GM18519 (cell line): ENCODE measurements at regions not wholly inside any gene's neighbourhood (a gene's known extent, or its start where the extent isn't known, plus 50 kb on each side); places are given as distances from the start of the nearest gene placed in this dataset.
"Not testable (repeated sequence)": the region's sequence is repeated elsewhere in the genome, so short reads cannot be mapped to it uniquely, and the experiment has no call there.

Experiments
- ATAC-seq: cut with Tn5 transposase; IDR thresholded peaks from one replicate; pipeline ENCODE4 v1.9.1; 2021; ENCODE audit warnings: mild to moderate bottlenecking, moderate library complexity; ENCODE audit not compliant: unreplicated experiment, low FRiP score

- no peak for ATAC-seq
These were observed 53.0 kb upstream of the DAPP1 start for GRCh38 chr4:99763635-99764101.

- ATAC-seq: no peak
These were observed 53.9 kb upstream of the DAPP1 start for GRCh38 chr4:99762728-99763127.

GRCh38 chr4:99759988-99760387 lies 56.6 kb upstream of the DAPP1 start:
- ATAC-seq: no peak

- no peak for ATAC-seq
These were observed 57.2 kb upstream of the DAPP1 start for GRCh38 chr4:99759346-99759984.

DNA sequence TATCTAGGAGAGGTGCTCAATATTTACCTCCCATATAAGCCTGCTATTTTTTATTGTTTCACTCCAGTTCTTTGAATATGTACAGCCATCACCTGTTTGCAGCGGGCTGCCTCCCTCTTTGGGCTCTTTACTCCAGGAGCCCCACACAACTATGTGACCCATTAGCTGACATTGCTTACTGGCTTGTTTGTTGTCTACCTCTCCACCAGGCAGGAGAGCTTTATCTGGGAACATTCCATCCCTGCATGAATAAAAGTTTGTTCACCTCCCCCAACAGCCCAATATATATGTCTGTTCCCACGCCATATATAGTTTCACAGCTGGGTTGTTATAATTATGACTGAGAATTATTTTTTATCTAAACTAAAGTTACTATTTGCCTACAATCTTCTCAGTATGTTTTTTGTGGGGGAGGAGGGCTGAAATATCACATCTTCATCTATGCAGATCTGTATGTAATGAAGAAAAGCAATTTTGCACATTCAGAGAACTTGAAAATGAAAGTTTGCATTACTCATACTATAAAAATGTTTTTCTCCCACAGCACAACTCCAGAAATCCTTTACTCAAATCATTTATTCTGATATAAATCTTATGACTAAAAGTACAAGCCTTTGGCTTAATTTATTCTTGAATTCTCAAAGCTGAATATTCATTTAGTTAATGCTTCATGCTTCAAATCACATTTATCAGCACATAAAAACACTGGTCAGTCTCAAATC lies 61.2 kb upstream of the DAPP1 start:
- no peak for ATAC-seq

DNA sequence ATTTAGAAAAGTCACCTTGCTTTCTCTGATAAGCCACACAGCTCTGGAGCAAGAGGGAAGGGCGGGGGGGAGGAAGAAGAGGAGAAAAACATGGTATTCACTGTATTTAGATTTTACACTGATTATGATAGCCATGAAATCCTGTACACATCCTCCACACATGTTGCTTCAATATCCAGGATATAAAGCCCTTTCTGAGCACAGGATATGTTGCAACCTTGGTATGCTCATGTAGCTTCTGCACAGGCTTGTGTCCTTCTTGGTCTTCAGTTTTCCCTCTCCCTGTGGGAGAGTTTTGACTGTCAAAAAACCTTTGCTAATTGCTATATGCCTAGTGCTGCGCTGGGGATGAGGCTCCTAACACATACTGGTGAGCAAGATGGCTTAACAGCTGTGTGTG lies 61.9 kb upstream of the DAPP1 start:
- no peak for ATAC-seq

- ATAC-seq: no peak
These were observed 62.7 kb upstream of the DAPP1 start for GRCh38 chr4:99753931-99754330.

DNA sequence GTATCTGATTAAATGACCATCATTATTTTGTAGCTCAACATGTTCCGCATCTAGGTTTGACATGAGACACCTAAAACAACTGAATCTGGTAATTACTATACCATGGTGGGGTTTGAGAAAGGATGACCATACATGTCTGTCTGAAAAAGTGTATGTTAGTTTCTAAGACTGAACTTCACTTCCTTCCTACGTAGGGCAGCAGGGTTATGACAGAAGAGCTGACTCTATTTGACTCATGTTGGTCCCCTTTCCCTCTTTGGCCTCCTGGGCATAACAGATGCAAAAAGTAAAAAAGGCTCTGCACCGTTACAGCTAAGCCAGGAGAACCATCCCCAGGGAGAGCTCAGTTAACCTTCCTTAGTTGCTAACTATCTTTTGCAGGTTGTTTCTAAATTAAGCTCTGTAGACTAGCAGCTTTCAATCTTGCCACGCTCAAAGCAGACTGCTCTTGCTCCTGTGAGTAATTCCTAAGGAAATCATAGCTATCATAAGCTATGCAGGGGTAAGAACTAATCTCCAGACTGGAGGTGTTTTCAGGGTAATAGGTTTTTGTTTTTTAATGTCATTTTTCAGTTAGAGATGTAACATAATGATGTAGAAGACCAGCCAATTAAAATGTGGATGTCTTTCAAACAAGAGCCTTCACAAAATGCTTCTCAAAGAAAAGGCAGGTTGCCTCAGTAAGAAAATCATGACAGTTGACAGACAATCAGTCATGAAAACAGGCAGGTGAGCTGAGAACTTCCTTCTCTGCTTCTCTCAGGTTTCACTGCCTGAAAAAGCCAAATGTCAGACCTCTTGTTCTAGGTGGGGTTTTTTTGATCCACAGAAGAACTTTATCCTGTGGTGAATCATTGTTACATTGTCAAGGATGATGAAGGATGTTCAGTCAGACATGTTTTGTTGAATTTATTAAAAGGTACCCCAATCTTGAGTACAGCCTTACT lies 66.9 kb upstream of the DAPP1 start:
- ATAC-seq: no peak

DNA sequence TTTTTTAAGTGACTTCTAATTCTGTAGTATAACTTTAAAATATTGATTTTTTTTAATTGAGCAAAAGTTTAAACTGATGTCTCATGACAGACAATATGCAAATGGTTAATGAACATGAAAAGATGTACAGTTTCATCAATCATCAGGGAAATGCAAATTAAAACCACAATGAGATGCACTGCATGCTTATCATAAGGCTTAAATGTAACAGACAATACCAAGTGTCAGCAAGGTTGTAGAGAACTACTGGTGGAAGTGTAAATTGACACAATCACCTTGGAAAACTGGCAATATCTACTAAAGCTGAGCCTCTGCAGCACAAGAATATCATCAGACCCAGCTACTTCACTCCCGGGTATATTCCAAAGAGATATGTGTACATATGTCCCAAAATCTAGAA lies 70.2 kb upstream of the DAPP1 start:
- ATAC-seq: no peak

GRCh38 chr4:99736846-99737245 lies 79.2 kb upstream of the C4orf54 start:
- ATAC-seq: no peak

GRCh38 chr4:99735822-99736221 lies 78.2 kb upstream of the C4orf54 start:
- no peak for ATAC-seq

DNA sequence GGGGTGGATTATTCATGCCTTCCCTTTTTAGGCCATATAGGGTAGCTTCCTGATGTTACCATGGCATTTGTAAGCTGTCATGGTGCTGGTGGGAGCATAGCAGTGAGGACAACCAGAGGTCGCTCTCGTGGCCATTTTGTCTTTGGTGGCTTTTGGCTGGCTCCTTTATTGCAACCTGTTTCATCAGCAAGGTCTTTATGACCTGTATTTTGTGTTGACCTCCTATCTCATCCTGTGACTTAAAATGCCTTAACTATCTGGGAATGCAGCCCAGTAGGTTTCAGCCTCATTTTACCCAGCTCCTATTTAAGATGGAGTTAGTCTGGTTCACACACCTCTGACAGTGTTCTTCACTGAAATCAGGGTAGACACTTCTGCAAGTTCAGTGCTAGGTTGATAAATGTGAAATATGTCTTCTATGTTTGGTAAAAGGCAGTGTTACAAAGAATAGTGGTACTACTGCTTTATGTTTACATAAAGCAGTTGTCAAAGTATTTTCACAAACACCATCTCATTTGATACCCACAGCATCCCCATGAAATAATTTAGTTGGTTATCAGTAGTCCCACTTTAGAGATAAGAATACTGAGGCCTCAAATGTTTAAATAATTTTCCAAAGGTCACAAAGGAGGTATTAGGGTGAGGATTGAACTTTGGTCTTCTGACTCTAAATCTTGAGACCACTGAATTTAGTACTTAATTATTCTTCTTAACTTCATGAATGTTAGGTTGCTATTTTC lies 77.1 kb upstream of the C4orf54 start:
- no peak for ATAC-seq

DNA sequence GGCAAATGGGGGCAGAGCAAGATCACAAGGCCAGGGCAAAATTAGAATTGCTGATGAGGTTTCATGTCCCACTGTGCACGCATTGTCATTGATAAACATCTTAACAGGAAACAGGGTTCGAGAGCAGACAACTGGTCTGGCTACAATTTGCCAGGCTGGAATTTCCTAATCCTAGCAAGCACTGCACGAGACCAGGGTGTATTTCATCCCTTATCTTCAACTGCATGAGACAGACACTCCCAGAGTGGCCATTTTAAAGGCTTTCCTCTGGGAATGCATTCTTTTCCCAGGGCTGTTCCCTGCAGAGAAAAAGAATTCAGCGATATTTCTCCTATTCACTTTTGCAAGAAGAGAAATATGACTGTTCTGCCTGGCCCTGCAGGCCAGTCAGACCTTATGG lies 75.8 kb upstream of the C4orf54 start:
- ATAC-seq: not testable (repeated sequence)

GRCh38 chr4:99729186-99729585 lies 71.6 kb upstream of the C4orf54 start:
- ATAC-seq: no peak

GRCh38 chr4:99724067-99724466 lies 66.4 kb upstream of the C4orf54 start:
- no peak for ATAC-seq

DNA sequence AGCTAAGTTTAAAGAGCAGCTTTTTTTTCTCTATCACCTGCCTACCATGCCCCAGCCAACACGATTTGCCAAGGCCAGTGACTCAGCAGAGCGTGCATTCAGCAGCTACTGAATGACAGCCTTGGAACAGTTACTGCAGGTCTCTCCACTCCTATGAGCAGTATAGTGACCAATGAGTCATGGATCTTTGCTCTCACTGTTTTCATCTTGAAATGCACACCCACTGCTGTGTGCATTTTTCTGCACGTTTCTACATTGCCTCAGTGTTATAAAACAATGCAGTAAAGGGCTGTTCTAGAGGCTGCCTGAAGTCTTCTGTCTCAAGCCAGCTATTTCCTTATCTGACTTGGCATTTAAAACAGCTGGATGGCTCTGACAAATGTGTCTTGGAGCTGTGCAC lies 66.0 kb upstream of the C4orf54 start:
- ATAC-seq: peak; percentile 60

- ATAC-seq: no peak
These were observed 65.1 kb upstream of the C4orf54 start for GRCh38 chr4:99722725-99723124.

- no peak for ATAC-seq
These were observed 64.4 kb upstream of the C4orf54 start for GRCh38 chr4:99722006-99722405.

DNA sequence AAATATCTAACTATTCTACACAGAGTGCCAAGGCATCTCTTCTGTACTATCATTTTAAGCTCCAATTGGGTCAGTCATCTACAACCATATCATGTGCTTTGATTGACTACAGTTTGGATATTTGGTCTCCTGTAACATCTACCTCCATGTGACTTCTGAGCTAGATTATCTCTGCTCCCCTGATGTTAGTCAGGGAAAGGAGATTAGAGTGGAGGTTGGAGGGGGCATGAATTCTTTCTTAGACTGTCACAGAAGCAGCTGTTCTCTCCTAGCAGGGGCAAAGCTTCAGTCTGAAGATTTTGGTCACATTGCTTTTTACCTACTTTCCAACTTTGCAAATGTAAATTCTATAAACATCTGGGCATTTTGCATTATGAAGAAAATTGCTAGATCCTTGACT lies 62.6 kb upstream of the C4orf54 start:
- ATAC-seq: no peak

- ATAC-seq: no peak
These were observed 59.4 kb upstream of the C4orf54 start for GRCh38 chr4:99716996-99717395.
